KMS-11 (cell line): ENCODE measurements at regions not wholly inside any gene's neighbourhood (a gene's known extent, or its start where the extent isn't known, plus 50 kb on each side); places are given as distances from the start of the nearest gene placed in this dataset.

Experiments used
- H2AFZ ChIP-seq: fragments of 200-600 bp; sonication (generic); 2 replicates; pipeline ENCODE4 v1.6.1; 2016; ENCODE audit warnings: antibody characterized with exemption, mixed run types, low read depth
- H3K27ac ChIP-seq: fragments of 200-600 bp; sonication (generic); 2 replicates; pipeline ENCODE4 v1.6.1; 2016; ENCODE audit warnings: mild to moderate bottlenecking, mixed run types
- H3K27me3 ChIP-seq: fragments of 200-600 bp; sonication (generic); 2 replicates; pipeline ENCODE4 v1.6.1; 2017; ENCODE audit warnings: mild to moderate bottlenecking, low read depth, mixed run types, moderate library complexity; ENCODE audit not compliant: insufficient read depth
- H3K36me3 ChIP-seq: fragments of 200-600 bp; sonication (generic); 2 replicates; pipeline ENCODE4 v1.6.1; 2017; ENCODE audit warnings: mild to moderate bottlenecking, mixed run types; ENCODE audit not compliant: insufficient read depth
- H3K4me1 ChIP-seq: fragments of 200-600 bp; sonication (generic); 2 replicates; pipeline ENCODE4 v1.6.1; 2016; ENCODE audit warnings: mild to moderate bottlenecking, low read depth, mixed run types; ENCODE audit not compliant: poor library complexity, severe bottlenecking
- H3K4me2 ChIP-seq: fragments of 200-600 bp; sonication (generic); 2 replicates; pipeline ENCODE4 v1.7.0; 2016; ENCODE audit warnings: mild to moderate bottlenecking, mixed run types
- H3K4me3 ChIP-seq: fragments of 200-600 bp; sonication (generic); IDR thresholded peaks from 2 replicates; pipeline ENCODE4 v1.6.1; 2017; ENCODE audit warnings: low read depth, low read length, mixed read lengths; ENCODE audit not compliant: insufficient read depth
- H3K79me2 ChIP-seq: fragments of 200-600 bp; sonication (generic); 2 replicates; pipeline ENCODE4 v1.6.1; 2016; ENCODE audit warnings: low read depth, mixed run types; ENCODE audit not compliant: insufficient read depth
- H3K9ac ChIP-seq: fragments of 200-600 bp; sonication (generic); 2 replicates; pipeline ENCODE4 v1.6.1; 2016; ENCODE audit warnings: mild to moderate bottlenecking, mixed run types
- H4K20me1 ChIP-seq: fragments of 200-600 bp; sonication (generic); 2 replicates; pipeline ENCODE4 v1.6.1; 2016; ENCODE audit warnings: mild to moderate bottlenecking, mixed run types; ENCODE audit not compliant: insufficient read depth
- CTCF ChIP-seq: fragments of 200-600 bp; sonication (generic); conservative IDR thresholded peaks from 2 replicates; pipeline ENCODE4 v1.6.1; 2017; ENCODE audit warnings: low read depth, mild to moderate bottlenecking, antibody characterized with exemption, low read length, moderate library complexity, mixed read lengths

GRCh38 chr3:65118912-65119499 lies 431.2 kb upstream of the ADAMTS9 start:
- TF ChIP-seq CTCF: no peak
- H3K4me1 ChIP-seq: no peaks in the 10 kb centered on the region
- no peak overlapping the region for H3K4me2 ChIP-seq
- no peak overlapping the region for H3K9ac ChIP-seq
- H3K4me3 ChIP-seq: no peak overlapping the region
- H3K27ac ChIP-seq: no peak overlapping the region
- H3K79me2 ChIP-seq: no peaks in the 10 kb centered on the region
- H4K20me1 ChIP-seq: no peaks in the 10 kb centered on the region
- H2AFZ ChIP-seq: no peak overlapping the region
- no peaks in the 10 kb centered on the region for H3K27me3 ChIP-seq
- no peaks in the 10 kb centered on the region for H3K36me3 ChIP-seq

GRCh38 chr3:65114041-65114440 lies 426.2 kb upstream of the ADAMTS9 start:
- Histone ChIP-seq H2AFZ (no peak overlapping the region), H3K4me2 (no peak overlapping the region), H3K4me1 (no peaks in the 10 kb centered on the region), H3K9ac (no peak overlapping the region), H3K27ac (no peak overlapping the region), H3K36me3 (no peaks in the 10 kb centered on the region), H3K79me2 (no peaks in the 10 kb centered on the region), H3K4me3 (no peak overlapping the region), H4K20me1 (no peaks in the 10 kb centered on the region), H3K27me3 (no peaks in the 10 kb centered on the region)
- TF ChIP-seq CTCF: no peak

- Histone ChIP-seq H3K79me2 (no peaks in the 10 kb centered on the region), H3K4me3 (no peak overlapping the region), H3K4me2 (no peak overlapping the region), H2AFZ (no peak overlapping the region), H3K27ac (no peak overlapping the region), H3K4me1 (no peaks in the 10 kb centered on the region), H3K36me3 (no peaks in the 10 kb centered on the region), H3K9ac (no peak overlapping the region), H3K27me3 (no peaks in the 10 kb centered on the region), H4K20me1 (no peaks in the 10 kb centered on the region)
- TF ChIP-seq CTCF: no peak
These were observed 425.0 kb upstream of the ADAMTS9 start for GRCh38 chr3:65112751-65113300.

- Histone ChIP-seq H2AFZ (no peak overlapping the region), H3K4me3 (no peak overlapping the region), H4K20me1 (no peaks in the 10 kb centered on the region), H3K79me2 (no peaks in the 10 kb centered on the region), H3K4me2 (no peak overlapping the region), H3K27me3 (no peaks in the 10 kb centered on the region), H3K9ac (no peak overlapping the region), H3K4me1 (no peaks in the 10 kb centered on the region), H3K27ac (no peak overlapping the region), H3K36me3 (no peaks in the 10 kb centered on the region)
- no peak for TF ChIP-seq CTCF
These were observed 422.9 kb upstream of the ADAMTS9 start for GRCh38 chr3:65110661-65111060.
